Endothelial cell of umbilical vein (primary cell): ENCODE measurements at regions not wholly inside any gene's neighbourhood (a gene's known extent, or its start where the extent isn't known, plus 50 kb on each side); places are given as distances from the start of the nearest gene placed in this dataset.

ENCODE experiments used
- BruUV-seq: library from RNA; stranded (reverse); fragments of 400-500 nt; replicated peaks from 2 replicates; lab custom pipeline; 2021; lab: Mats Ljungman, UMichigan
- CTCF ChIA-PET: fragments of 300-600, 350-600 bp; sonication (Branson Sonifier 250); formaldehyde crosslinking; loops from one replicate; lab custom pipeline; 2021; ENCODE audit warnings: antibody characterized with exemption, inconsistent platforms; lab: Charles Lee
- POLR2A ChIA-PET: fragments of 300-600, 350-600 bp; sonication (Branson Sonifier 250); formaldehyde crosslinking; loops from one replicate; lab custom pipeline; 2021; ENCODE audit warnings: antibody characterized with exemption, inconsistent platforms; lab: Charles Lee
- DNase-seq: peaks from one replicate; pipeline ENCODE4 v3.0.0-alpha.2; 2011; ENCODE audit warnings: low read depth, low spot score
- FAIRE-seq: peaks from 2 replicates; lab custom pipeline; 2011; peaks lifted over from hg19 to GRCh38; lab: Jason Lieb, UNC
- H2AFZ ChIP-seq: 2 replicates; pipeline ENCODE4 v1.6.0; 2012; ENCODE audit warnings: low read depth, low read length, control low read depth, inconsistent platforms
- H3K27ac ChIP-seq: 2 replicates; pipeline ENCODE4 v1.5.1; 2011; ENCODE audit warnings: low read depth, mild to moderate bottlenecking, control low read depth, low read length, moderate library complexity; ENCODE audit not compliant: insufficient read depth
- H3K27me3 ChIP-seq, 2 experiments: 2 replicates each; pipeline versions ENCODE4 v1.6.0 to v1.6.1; 2011; ENCODE audit warnings: low read length in 2 of 2, mixed read lengths in 1 of 2; ENCODE audit not compliant: control insufficient read depth in 2 of 2, insufficient read depth in 2 of 2
- H3K36me3 ChIP-seq, 2 experiments: 2 replicates in 1 of 2; 3 replicates in 1 of 2; pipeline ENCODE4 v1.5.1; 2011; ENCODE audit warnings: low read length in 2 of 2, mild to moderate bottlenecking in 1 of 2, moderate library complexity in 1 of 2; ENCODE audit not compliant: control insufficient read depth in 2 of 2, insufficient read depth in 2 of 2; ENCODE audit errors: extremely low read depth in 1 of 2
- H3K4me1 ChIP-seq: 3 replicates; pipeline ENCODE4 v1.5.1; 2011; ENCODE audit warnings: mild to moderate bottlenecking, low read length; ENCODE audit not compliant: control insufficient read depth, insufficient read depth; ENCODE audit errors: extremely low read depth
- H3K4me2 ChIP-seq: 2 replicates; pipeline ENCODE4 v1.6.1; 2011; ENCODE audit warnings: low read length, control low read depth, mixed read lengths; ENCODE audit not compliant: insufficient read depth
- H3K4me3 ChIP-seq, 3 experiments: fragments of 200-600 bp in 1 of 3; sonication (generic), shearing (Covaris generic) in 1 of 3; replicated peaks in 1 of 3; 2 replicates each; pipeline ENCODE4 v1.5.1; 2011 to 2016; ENCODE audit warnings: control low read depth in 3 of 3, low read length in 3 of 3, mild to moderate bottlenecking in 2 of 3, inconsistent platforms in 1 of 3, low read depth in 1 of 3, moderate library complexity in 1 of 3; ENCODE audit not compliant: insufficient read depth in 1 of 3
- H3K79me2 ChIP-seq: 2 replicates; pipeline ENCODE4 v1.6.0; 2012; ENCODE audit warnings: low read length, inconsistent platforms; ENCODE audit not compliant: control insufficient read depth, insufficient read depth
- H3K9ac ChIP-seq: replicated peaks from 2 replicates; pipeline ENCODE3; 2011; ENCODE audit warnings: low read length, control low read depth; ENCODE audit not compliant: insufficient read depth; ENCODE audit errors: extremely low read depth
- H3K9me1 ChIP-seq: replicated peaks from 3 replicates; pipeline ENCODE4 v1.6.0; 2011; ENCODE audit warnings: mild to moderate bottlenecking, low read length; ENCODE audit not compliant: control insufficient read depth, insufficient read depth; ENCODE audit errors: extremely low read depth
- H3K9me3 ChIP-seq: replicated peaks from 2 replicates; pipeline ENCODE4 v1.5.1; 2012; ENCODE audit warnings: low read length, inconsistent platforms; ENCODE audit not compliant: control insufficient read depth, insufficient read depth
- H4K20me1 ChIP-seq: replicated peaks from 2 replicates; pipeline ENCODE3; 2011; ENCODE audit warnings: mild to moderate bottlenecking, low read length; ENCODE audit not compliant: control insufficient read depth, insufficient read depth; ENCODE audit errors: extremely low read depth
- CTCF ChIP-seq, 2 donors: IDR thresholded peaks; 1 replicate in 1 of 2; 2 replicates in 1 of 2; pipeline ENCODE4 v1.5.1; 2011; ENCODE audit warnings: low read length in 2 of 2, mild to moderate bottlenecking in 2 of 2, moderate library complexity in 2 of 2, control low read depth in 1 of 2, inconsistent platforms in 1 of 2, low read depth in 1 of 2; ENCODE audit not compliant: insufficient read depth in 1 of 2; ENCODE audit errors: extremely low read depth in 1 of 2
- EZH2 ChIP-seq: IDR thresholded peaks from 2 replicates; pipeline ENCODE4 v1.6.1; 2012; ENCODE audit warnings: borderline replicate concordance, low read depth, mild to moderate bottlenecking, moderate library complexity, low read length, inconsistent platforms; ENCODE audit not compliant: severe bottlenecking
- GATA2 ChIP-seq: IDR thresholded peaks from 2 replicates; pipeline ENCODE4 v1.7.0; 2011; ENCODE audit warnings: low read depth, mild to moderate bottlenecking, moderate library complexity, mixed read lengths, low read length; ENCODE audit not compliant: insufficient read length, insufficient read depth
- JUN ChIP-seq: IDR thresholded peaks from 2 replicates; pipeline ENCODE4 v1.6.1; 2011; ENCODE audit warnings: borderline replicate concordance, low read depth; ENCODE audit not compliant: insufficient read length, insufficient read depth
- MAX ChIP-seq: IDR thresholded peaks from 2 replicates; pipeline ENCODE4 v1.6.1; 2011; ENCODE audit not compliant: insufficient read depth, insufficient read length
- MYC ChIP-seq: IDR thresholded peaks from one replicate; pipeline ENCODE4 v1.6.1; 2011; ENCODE audit warnings: mild to moderate bottlenecking, low read depth, low read length
- POLR2A ChIP-seq: IDR thresholded peaks from 2 replicates; pipeline ENCODE4 v1.6.1; 2012; ENCODE audit warnings: low read depth, mild to moderate bottlenecking, control low read depth, low read length
- POLR2AphosphoS5 ChIP-seq: IDR thresholded peaks from 2 replicates; pipeline ENCODE4 v1.6.1; 2012; ENCODE audit warnings: low read depth, mild to moderate bottlenecking, control low read depth, low read length, moderate library complexity; ENCODE audit not compliant: insufficient read depth
- dilution Hi-C: fragments of 300-500 bp; cut with MboI; formaldehyde crosslinking; loops from one replicate; pipeline ENCODE4 v1.15.0; 2019; ENCODE audit warnings: low sequenced_read_pairs; ENCODE audit not compliant: extremely low pct_ligation_motif_present
- intact Hi-C: fragments of 100-400 bp; cut with micrococcal nuclease; formaldehyde crosslinking; loops from one replicate; pipeline ENCODE4 v1.10.0; 2022

GRCh38 chr10:20350509-20350908 is 534.3 kb downstream of the PLXDC2 start:
- H3K4me3 ChIP-seq = no peak overlapping the region
- no peaks in the 10 kb centered on the region for H3K9me1 ChIP-seq
- no TSS peak for BruUV-seq
- H4K20me1 ChIP-seq = no peaks in the 10 kb centered on the region
- intact Hi-C loops (no loop called here), dilution Hi-C loops (no loop called here)
- no peaks in the 10 kb centered on the region for H3K36me3 ChIP-seq
- FAIRE-seq (no peak), DNase-seq (no peak)
- H3K79me2 ChIP-seq = no peaks in the 10 kb centered on the region
- no peak overlapping the region for H3K9ac ChIP-seq
- CTCF ChIA-PET = no interaction called here
- no peak overlapping the region for H2AFZ ChIP-seq
- H3K27ac ChIP-seq = no peak overlapping the region
- H3K9me3 ChIP-seq = peaks cover 6% of the 10 kb centered on the region
- POLR2A ChIA-PET = no interaction called here
- no peak for TF ChIP-seq POLR2A
- TF ChIP-seq GATA2 = no peak
- TF ChIP-seq CTCF (IDR thresholded peaks at IDR 0.05; ENCODE audit: extremely low read depth in 1 of 2, insufficient read depth in 1 of 2, low read depth in 1 of 2, low read length in 2 of 2) = no peak
- no peak for TF ChIP-seq JUN
- TF ChIP-seq POLR2AphosphoS5 = no peak
- TF ChIP-seq MYC = no peak
- TF ChIP-seq EZH2 = no peak
- TF ChIP-seq MAX = no peak
- no peak overlapping the region for H3K4me2 ChIP-seq
- no peaks in the 10 kb centered on the region for H3K4me1 ChIP-seq
- no peaks in the 10 kb centered on the region for H3K27me3 ChIP-seq
